Activated CD4-positive, alpha-beta T cell treated with anti-CD3 and anti-CD28 coated beads for 48 hours (primary cell): ENCODE measurements at regions not wholly inside any gene's neighbourhood (a gene's known extent, or its start where the extent isn't known, plus 50 kb on each side); places are given as distances from the start of the nearest gene placed in this dataset.
"Not testable (repeated sequence)": the region's sequence is repeated elsewhere in the genome, so short reads cannot be mapped to it uniquely, and the experiment has no call there.

ENCODE experiments used
- DNase-seq: peaks from one replicate; pipeline ENCODE4 v3.0.0-alpha.2; 2020

DNA sequence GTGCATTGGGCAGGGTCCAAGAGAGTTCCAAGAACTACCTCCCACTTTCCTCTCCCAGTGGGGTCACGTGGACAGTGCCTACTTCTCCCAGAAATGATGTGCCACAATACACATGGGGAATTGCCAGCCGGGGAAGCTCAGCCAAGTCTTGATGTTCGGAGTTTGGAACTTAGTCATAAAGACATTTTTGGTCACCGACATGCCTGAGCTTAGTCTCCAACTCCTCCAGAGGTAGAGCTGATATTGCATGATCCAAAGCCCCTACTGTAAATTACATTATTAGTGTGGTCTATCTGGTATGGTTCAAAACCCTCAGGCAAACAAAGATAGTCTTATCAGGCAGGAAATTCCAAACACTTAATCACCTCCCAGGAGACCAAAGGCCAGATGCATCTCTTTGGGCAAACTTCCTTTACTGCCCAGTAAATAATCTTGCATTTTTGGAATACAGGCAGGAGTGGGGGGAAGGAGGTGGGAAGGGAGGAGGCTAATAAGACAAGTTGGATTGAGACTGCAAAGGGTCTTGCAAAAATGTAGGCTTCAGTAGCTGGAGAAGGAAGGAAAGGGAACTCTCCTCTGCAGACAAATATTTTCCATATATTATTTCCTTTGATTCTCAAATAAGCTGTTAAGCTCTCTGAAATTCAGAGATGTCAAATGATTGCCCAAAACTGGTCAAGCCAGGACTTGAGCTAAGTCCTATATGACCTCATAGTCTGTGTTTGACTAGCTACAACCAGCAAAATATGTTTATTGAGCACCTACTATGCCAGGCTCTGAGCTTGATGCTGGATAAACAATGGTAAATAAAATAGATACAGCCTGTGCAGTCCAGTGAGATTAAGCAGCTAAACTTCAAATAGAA lies 99.4 kb downstream of the DRD1 start:
- no peak for DNase-seq

DNA sequence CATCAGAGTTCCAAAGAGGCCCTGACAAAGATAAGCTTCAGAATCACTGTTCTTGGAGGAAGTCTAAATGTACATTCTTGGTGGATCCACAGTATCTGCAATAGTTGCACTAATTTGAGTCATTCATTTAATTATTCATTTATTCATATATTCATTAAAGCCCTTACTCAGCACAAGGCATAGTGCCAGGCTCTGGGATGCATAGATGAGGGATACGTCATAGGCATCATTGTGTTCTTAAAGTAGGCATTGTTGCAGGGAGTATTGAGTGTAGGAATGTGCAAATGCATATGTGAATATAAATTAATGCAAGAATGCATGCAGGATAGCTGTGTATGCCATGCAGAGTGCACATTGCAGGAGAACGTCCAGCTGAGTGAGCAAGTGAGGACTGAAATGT lies 100.7 kb downstream of the DRD1 start:
- no peak for DNase-seq

DNA sequence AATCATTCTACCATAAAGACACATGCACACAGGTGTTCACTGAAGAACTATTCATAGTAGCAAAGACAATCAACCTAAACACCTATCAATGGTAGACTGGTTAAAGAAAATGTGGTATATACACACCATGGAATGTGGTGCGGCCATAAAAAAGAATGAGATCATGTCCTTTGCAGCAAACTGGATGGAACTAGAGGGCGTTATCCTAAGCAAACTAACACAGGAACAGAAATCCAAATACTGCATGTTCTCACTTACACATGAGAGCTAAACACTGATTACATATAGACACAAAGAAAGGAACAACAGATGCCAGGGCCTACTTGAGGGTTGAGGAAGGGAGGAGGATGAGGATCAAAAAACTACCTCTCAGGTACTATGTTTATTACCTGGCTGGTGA lies 103.8 kb downstream of the DRD1 start:
- no peak for DNase-seq

DNA sequence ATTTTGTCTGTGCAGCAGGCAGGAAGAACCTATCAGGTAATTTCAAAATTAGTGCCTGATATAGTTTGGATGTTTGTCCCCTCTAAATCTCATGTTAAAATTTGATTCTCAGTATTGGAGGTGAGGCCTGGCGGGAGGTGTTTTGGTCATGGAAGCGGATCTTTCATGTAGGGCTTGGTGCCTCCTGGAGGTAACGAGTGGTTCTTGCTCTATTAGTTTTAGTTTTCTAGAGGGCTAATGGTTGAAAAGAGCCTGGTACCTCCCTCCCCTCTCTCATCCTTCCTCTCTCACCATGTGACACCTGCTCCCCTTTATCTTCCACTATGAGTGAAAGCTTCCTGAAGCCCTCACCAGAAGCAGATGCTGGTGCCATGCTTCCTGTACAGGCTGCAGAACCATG lies 106.3 kb downstream of the DRD1 start:
- DNase-seq = no peak

DNA sequence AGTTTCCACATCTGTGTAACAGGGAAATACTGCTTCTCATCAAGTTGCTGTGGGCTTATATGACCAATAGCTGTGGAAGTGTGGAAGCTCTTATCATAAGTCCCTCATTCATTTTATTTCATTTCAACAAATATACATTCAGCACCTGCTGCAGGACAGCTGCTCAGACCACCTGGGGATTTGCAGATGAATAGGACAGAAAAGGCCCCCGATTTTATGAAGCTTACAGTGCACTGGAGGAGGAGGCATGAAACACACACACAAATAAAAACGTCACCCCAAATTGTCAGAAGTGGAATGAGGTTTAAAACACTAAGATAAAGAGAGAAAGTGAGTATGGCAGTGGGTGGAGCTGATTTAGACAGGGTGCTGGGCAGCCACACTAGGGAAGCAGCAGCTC lies 107.2 kb downstream of the DRD1 start:
- DNase-seq = no peak

DNA sequence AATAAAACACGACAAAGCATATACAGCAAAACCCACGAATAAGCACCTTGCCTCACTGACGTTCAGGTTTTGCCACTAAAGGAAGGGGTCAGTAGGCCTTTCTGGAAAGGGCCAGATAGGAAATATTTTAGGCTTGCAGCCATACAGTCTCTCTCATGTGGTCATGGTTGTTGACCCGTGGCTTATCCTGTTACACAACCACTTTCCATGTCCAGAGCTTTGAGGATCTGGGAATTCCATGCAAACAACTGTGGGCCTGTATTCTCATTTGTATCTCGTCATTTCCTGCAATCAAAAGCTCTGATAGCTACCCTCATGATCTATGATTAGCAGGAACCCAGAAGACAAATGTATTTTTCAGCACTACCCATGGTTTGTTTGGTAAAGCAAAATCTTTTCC lies 108.3 kb downstream of the DRD1 start:
- no peak for DNase-seq

DNA sequence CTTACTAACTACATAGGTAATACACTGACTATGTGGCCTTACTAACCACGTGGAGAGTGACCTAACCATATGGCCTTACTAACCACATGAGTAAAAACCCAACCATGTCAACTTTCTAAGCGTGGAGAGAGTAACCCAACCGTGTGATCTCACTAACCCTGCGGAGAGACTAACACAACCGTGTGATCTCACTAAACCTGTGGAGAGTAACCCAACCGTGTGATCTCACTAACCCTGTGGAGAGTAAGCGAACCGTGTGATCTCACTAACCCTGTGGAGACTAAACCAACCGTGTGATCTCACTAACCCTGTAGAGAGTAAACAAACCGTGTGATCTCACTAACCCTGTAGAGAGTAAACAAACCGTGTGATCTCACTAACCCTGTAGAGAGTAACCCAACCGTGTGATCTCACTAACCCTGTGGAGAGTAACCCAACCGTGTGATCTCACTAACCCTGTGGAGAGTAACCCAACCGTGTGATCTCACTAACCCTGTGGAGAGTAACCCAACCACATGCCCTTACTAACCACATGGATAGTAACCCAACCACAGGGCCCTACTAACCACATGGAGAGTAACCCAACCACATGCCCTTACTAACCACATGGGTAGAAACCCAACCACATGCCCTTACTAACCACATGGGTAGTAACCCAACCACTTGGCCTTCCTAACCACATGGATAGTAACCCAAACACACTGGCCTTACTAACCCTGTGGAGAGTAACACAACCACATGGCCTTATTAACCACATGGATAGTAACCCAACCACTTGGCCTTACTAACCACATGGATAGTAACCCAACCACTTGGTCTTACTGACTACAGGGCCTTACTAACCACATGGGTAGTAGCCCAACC lies 112.6 kb downstream of the DRD1 start:
- DNase-seq = not testable (repeated sequence)

DNA sequence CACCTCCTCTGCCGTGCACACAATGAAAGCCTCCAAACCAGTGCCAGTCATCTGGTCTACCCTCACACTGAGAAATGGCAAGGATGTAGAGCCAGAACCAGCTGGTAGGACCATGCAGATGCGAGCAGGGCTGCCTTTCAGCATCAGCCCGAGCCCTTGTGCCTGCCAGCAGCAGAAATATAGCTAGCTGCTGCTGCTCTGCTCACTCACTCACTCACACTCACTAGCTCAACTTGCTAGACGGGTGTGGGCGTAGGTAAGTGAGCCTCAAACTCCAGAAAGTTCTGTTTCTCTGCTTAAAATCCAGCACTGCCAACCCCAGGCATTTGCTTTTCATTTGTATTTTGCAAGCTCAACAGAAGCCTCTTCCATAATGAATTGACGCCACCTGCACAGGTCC lies 114.0 kb downstream of the DRD1 start:
- no peak for DNase-seq

DNA sequence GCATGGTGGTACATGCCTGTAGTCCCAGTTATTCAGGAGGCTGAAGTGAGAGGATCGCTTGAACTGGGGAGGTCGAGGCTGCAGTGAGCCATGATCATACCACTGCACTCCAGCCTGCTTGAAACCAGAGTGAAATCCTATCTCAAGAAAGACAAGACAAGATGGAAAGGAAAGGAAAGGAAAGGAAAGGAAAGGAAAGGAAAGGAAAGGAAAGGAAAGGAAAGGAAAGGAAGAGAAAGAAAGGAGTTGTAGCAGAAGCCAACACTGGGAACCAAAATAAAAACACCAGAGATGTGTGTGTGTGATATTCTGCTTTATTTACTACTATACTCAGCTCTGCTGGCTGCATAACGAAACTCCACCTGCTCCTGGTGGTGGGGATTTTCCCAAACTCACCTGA lies 115.3 kb downstream of the DRD1 start:
- no peak for DNase-seq

DNA sequence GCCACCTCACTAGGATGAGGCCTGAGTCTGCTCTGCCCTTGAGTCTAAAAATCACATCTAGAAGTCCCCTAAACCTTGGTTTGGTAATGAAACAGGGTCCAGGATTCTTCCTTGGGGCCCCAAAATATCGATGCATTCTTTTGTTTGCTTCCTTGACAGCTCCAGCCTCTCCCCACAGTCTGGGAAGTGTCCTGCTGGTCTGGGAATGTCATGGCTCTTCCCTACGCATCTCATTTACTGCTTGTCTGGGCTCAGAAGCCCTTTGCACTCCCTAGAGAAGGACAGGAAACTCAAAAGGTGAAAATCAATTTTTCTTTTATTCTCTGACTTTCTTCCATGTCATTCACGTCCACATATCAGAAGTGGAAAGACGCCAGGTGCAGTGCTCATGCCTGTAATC lies 115.8 kb downstream of the DRD1 start:
- DNase-seq = no peak

DNA sequence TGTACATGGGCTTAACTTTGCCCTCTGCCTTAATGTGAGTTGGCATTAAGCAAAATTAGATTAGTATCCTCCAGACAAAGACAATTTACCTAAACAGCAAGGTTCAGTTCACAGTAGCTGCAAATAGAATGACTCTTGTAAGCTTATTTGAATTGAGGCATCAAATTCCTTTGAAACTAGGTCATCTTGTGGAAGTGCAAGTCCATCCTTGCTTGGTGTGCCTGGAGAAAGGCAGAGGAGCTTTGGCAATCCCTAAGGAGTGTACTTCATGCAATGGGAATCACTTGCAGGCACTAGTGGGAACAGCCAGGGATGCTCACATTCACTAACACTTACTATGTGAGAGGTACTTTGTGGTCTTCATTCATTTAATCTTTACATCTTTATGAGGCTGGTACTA lies 118.3 kb downstream of the DRD1 start:
- DNase-seq = no peak

DNA sequence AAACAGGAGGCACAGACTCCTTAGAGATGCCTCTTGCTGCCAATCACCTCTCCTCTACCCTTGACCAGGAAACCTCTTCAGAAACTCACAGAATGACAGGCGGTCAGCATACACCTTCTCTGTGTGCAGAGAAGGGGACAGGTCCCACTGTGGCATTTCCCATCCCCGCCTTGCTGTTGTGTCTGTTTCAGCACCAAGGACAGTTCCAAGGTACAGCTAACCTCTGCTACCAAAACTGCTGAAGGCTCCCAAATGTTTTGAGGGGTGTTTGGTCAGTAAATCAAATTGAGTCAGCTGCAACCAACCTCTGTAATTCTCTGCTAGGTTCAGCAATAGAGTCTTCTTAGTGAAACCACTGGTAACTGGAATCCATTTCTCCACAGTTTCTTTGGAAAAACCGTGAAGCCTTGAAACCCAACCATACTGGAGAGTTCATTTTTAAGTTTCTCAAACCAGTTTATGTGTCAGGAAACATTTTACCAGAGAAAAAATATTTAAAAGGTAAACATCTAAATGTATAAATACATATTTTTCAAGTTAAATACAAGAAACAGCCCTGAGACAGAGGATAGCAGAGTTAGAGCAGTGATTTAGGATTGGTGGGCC lies 122.0 kb downstream of the DRD1 start:
- peak; percentile 26 for DNase-seq

DNA sequence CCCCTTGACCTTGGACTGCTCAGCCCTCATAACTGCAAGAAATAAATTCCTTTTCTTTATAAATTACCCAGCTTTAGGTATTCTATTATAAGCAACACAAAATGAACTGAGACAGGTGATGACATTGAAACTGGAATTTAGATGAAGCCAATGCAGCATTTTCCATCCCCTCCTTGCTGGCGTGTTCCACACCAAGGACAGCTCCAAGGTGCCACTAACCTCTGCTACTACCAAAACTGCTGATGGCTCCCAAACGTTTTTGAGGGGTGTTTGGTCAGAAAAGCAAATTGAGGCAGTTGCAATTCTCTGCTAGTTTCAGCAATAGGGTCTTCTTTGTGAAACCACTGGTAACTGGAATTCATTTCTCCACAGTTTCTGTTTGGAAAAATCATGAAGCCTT lies 124.8 kb downstream of the DRD1 start:
- no peak for DNase-seq

DNA sequence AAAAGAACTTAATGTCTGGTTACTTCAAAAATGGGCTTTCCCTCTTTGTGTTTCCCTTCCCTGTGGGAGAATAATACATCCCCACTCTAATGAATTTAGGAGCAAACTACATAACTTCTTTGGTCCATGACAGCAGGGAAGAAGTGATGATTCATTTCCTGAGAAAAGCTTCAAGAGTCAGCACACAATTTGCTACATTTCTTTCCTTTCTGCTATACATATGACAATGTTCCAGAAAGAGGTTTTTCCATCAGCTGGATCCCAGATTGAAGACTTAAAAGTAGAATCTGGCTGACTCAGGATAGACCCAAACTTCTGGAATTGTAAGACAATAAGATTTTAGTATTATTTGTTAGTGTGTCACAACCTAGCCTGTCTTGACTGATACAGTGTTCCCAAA lies 126.1 kb downstream of the DRD1 start:
- no peak for DNase-seq

DNA sequence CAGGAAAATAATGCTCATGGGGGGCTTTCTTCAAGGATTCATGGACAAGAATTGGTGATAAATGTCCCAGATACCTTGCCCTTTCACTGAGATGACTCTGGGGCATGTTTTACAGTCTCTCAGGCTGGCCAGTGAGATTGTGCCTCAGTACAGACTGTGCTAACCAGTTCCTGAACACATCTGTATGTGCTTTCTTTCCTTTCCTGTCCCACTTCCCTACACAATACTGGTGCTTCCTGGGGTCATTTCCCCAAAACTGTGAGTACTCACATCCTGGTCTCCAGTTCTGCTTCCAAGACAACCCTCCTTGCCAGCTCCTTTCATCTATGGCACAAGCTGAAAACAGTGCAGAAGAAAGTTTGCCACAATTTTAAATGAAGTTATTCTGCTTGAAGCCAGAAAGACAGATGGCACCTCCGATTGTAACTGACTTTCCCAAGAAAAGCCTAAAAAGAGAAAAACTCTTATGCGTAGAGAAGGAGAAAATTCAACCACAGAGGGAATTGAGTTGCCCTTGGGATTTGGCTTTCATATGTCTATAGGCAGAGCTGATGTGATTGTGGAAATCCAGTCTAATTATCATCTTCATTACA lies 134.7 kb downstream of the DRD1 start:
- no peak for DNase-seq

DNA sequence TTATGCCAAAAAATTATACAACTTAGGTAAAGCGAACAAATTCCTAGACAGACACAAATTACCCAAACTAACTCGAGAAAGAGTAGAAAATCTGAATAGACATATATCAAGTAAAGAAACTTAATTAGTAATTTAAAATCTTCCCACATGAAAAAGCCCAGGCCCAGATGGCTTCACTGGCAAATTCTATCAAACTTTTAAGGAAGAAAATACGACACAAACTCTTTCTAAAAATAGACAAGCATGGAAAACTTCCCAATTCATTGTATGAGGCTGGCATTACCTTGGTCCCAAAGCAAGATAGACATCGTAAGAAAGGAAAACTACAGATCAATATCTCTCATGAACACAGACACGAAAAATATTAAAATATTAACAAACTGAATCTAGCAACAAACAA lies 135.3 kb downstream of the DRD1 start:
- DNase-seq = no peak

DNA sequence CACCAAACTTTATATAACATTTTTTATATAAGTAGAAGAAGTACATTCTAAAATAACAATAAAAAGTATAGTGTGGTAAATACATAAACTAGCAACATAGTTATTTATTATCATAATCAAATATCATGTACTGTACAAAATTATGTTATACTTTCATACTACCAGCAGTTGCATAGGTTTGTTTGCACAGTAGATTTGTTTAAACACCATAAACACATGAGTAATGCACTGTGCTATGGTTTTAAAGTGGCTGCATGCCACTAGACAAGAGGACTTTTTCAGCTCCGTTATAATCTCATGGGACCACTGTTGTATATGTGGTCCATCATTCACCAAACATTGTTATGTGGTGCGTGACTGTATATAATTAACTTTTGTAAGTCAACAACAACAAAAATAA lies 137.6 kb downstream of the DRD1 start:
- DNase-seq = no peak

DNA sequence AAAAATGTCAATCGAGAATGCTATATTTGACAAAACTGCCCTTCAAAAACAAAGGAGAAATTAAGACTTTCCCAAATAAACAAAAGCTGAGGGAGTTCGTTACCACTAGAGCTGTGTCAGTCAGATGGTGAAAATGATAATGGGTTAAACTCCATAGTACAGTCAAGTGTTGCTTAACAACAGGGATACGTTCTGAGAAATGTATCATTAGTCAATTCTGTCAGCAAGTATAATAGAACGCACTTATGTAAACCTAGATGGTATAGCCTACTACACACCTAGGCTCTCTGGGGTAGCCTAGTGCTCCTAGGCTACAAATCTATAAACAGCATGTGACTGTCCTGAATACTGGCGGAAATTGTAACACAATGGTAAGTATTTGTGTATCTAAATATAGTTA lies 138.7 kb downstream of the DRD1 start:
- DNase-seq = no peak

DNA sequence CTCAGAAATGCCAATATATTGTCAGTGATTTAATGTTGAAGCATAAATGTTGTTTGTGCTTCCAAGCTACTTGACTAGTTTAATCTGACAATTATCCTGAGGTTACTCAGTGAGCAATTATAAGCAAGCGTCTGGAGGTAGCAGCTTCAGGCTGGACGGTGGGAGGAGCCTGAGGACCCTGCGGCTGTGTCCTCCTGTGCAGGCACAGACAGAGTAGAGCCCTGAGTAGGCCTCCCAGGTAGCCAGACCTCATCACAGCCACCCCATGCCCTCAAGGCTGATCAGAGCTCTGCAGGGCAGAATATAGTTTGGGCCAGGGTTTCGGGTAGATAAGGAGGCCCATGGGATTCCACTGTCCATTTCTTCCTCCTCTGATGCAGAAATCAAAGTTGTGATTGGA lies 153.6 kb downstream of the DRD1 start:
- DNase-seq = no peak

DNA sequence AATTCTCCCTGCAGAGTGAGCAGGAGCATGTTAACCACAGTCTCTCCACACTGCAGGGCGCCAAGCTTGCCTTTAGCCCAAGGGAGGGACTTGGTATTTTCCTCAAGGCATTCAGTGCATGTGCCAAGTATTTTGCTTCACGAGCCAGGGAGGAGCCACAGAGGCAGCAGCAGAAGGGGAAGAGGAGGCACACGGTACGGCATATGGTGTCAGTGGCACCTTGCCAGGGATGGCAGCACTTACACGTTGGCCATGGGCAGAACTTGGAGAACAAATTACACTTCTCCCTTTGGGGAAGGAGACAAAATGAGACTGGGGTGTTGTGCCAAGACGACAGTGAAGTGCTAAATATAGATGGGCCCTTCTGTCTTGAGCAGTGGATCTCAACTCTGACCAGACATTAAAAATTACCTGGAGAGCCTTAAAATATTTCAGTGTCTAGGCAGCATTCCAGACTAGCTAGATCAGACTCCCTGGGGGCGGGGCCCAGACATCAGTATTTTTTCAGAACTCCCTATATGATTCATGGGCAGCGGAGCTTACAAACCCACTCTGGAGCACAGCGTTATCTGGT lies 155.8 kb downstream of the DRD1 start:
- no peak for DNase-seq

DNA sequence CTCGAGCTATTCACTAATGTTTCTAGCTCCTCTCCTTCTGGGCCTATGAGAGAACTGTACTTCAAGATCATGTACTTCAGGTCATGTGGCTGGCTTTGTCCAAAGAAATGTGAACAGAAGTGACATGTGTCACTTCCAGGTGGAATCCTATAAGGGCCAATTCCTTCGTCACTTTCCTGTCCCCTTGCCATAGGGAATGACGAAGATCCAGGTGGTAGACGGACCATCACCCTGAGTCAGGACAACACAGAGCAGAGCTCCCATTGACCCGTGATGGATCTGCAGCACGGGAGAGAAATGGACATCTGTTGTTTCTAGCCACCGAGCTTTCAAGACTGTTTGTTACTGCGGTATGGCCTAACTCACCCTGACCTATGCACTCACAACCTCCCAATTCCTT lies 157.0 kb downstream of the DRD1 start:
- no peak for DNase-seq

DNA sequence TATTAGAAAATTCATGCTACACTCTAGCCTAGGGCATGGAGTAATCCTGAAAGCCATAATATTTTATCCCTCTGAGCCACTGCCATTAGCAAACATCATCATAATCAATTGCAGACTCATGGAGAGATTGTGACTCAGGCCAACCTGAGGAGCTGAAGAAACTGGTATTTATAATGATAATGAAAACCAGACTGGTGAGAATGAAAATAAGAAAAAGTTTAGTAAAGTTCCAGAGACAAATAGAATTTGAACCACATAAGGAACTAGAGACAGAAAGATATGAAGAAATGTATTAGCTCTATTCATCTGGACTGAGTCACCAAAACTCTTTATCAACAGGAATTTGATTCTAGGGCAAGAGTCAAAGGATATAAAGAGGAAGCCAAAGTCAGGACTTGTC lies 158.7 kb downstream of the DRD1 start:
- no peak for DNase-seq

DNA sequence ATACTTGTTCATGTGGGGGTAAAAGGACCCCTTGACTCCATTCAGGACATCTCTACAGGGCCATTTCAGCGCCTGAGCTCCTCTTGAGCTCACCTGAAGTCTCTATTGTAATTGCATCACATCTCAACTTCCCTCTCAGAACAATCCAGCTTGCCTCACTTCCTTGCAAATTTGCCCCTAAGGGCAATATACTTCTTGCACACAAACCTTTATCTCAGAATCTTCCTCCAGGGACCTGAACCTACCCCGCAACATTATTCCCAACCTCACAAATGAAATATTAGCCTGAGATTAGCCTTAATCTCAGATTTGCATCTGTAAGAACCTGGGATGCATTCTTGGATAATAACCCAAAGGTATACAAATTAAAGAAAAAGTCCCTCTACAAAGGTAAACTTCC lies 159.2 kb downstream of the DRD1 start:
- DNase-seq = no peak
